Uterus (tissue), 2 donors: ENCODE measurements at regions not wholly inside any gene's neighbourhood (a gene's known extent, or its start where the extent isn't known, plus 50 kb on each side); places are given as distances from the start of the nearest gene placed in this dataset.

Source experiments
- CTCF ChIP-seq, 4 experiments: fragments of 200-600 bp in 2 of 4; fragments of 450-650 bp in 2 of 4; sonication (generic) in 2 of 4; IDR thresholded peaks; one replicate each; pipeline ENCODE4 v1.5.1; 2016 to 2019; ENCODE audit warnings: antibody characterized with exemption in 4 of 4, mild to moderate bottlenecking in 2 of 4, moderate library complexity in 1 of 4
- POLR2A ChIP-seq, 2 donors: fragments of 450-650 bp; IDR thresholded peaks; one replicate each; pipeline ENCODE4 v1.6.1; 2016; ENCODE audit warnings: antibody characterized with exemption in 2 of 2, mild to moderate bottlenecking in 1 of 2, moderate library complexity in 1 of 2

GRCh38 chr10:21352886-21353285, 172.6 kb downstream of the SKIDA1 start:
- TF ChIP-seq POLR2A (IDR thresholded peaks at IDR 0.05) = no peak
- TF ChIP-seq CTCF (IDR thresholded peaks at IDR 0.05) = no peak
